ENCODE measurements at regions not wholly inside any gene's neighbourhood (a gene's known extent, or its start where the extent isn't known, plus 50 kb on each side); places are given as distances from the start of the nearest gene placed in this dataset.
A peak's percentile ranks its signal among the peaks of the same experiment; 100 is the strongest.
"Not testable (repeated sequence)": the region's sequence is repeated elsewhere in the genome, so short reads cannot be mapped to it uniquely, and the experiment has no call there.

DNA sequence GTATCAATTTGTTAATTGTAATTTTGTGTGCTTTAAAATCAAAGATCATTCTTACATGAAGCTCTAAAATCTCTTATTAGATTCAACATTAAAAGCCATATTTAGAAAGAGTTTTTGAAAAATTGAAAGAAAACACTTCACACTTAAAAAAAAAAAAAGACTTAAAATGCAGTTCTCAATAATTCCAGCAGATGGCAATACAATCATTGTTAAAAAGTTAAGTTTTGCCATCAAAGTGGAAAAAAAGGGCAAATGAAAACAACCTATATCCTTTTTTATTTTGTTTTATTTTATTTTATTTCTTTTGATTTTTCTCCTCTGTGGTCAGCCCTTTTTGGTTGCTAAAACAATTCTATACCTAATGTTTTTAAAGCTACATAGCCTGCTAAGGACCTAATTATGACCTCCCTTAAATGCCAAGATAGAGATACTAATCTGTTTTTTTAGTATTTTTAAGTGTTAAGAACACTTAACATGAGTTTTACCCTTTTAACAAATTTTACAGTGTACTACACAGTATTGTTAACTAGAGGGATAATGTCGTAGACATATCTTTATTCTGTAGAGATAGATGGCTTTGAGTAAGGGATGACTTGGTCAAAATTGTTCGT lies 154.2 kb upstream of the DAB2 start:
- DNase-seq = no peak

DNA sequence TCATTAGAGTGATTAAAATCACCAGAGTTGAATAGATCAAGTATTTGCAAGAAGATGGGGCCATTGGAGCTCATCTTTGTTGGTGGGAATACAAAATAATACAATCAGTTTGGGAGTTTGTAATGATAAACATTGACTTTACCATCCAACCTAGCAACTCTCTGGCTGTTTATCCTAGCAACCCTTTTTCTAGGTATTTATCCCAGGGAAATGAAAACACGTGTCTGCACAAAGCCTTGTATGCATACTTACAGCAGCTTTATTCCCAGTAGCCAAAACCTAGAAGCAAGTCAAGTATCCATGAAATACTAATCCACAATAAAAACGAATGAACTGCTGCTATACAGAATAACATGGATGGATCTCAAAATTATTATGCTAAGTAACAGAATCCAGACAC lies 152.7 kb upstream of the DAB2 start:
- DNase-seq = no peak

DNA sequence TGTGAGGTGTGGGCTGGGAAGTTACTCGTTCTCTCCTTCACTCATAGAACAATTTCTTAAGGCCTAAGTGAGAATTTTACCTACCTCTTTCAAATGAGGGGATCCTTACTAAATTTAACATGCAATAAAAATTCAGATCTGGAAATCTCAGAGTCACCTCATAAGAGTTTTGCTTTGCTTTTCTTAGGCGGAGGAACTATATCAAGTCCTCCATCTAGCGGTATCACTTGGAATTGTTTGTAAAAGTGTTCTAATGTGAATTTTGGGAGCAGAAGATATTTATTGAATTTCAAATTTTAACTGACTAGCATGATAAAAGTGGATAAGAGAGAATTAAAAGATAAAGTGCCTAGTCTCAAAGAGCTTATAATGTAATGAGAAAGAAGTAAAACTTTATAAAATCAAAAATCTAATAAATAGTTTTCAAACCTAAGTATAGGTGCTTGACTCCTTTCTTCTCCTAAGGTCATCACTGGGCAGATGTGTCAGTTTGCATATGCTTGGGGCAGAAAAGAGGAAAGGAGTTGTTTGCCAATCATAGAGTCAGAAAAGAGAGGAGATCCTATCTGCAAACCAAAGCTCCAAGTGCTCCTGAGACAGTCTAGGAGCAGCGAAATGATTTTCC lies 145.7 kb upstream of the DAB2 start:
- DNase-seq = peak; percentile 24

DNA sequence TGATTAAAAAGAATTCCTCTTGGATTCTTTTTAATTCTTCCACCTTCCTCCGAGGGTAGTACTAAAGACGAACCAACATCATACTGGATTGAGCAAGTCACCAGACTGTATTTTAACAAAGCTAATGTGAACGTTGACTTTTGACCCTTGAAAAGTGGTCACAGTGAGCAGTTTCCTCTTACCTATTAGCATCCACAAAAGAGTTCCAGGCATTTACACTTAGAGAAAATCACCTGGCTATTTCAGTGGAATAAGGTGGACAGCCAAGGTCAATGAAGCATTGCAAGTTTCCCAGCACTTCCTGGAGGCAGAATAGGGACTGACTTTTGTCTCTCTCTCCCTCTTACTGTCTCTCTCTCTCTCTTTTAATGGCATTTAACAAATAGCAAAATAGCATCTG lies 145.1 kb upstream of the DAB2 start:
- DNase-seq = no peak

DNA sequence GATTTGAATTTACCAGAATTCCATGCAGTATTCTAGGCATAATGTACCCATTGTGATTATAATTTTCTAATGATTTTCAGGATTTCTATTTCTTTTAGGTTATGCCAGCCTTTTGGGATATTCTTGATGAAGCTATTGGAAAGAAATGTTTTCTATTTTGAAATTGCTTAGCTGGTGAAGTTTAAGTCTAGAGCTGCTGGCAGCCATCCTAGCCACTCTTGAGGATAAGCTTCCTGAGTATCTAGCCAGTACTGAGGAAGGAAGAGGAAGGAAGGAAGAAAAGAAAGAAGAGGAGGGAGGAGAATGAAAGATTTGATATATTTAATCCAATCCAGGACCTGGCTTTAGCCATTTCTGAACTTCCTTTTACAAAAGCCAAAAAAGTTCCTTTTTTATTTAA lies 142.1 kb upstream of the DAB2 start:
- no peak for DNase-seq

DNA sequence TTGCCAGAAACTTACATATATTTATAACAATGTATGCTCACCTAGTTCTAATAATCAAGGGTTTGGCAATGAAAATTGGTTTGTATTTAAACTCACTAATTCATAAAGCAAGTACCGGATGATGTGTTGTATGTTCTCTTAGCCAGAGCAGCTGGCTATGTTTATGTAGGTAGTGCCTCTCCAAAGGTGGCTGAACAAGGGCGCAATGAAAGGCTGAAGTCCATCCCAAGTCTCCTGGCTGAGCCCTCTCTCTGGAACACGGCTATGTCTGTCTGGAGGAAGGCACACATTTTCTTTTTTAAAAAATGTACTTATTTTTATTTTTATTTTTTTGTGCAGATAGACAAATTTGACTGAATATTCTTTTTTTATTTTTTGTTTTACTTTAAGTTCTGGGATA lies 141.2 kb upstream of the DAB2 start:
- DNase-seq = no peak

DNA sequence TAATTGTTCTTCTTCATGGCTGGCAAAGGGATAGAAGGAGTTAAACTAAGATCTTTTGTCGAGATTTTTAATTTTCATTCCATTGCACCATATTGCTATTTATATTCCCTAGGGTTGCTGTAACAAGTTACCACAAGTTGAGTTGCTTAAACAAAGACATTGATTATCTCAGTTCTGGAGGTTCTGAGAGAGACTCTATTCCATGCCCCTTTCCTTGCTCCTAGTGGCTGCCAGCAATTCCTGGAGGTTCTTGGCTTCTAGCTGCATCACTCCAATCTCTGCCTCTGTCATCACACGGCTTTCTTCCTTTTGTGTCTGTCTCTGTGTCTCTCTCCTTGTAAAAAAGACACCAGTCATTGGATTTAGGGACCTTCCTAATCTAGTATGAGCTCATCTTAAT lies 136.6 kb upstream of the DAB2 start:
- DNase-seq = no peak

DNA sequence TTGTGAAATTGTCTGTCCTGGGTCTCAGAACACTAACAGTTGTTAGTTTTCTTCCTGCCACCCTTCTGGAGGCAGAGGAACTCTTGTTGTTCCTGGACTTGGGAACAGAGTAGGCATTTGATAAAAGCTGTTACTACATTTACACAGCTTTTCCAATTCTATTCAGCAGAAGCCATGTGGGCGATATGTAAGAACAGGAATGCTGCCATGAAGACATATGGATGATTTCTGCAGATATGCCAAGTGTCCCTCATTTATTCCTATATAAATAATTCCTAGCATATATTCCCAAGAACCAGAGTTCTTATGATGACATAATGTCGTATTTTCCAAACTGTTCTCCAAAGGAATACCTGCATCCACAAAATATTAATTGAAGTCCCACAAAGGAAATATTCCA lies 135.9 kb upstream of the DAB2 start:
- DNase-seq = no peak

DNA sequence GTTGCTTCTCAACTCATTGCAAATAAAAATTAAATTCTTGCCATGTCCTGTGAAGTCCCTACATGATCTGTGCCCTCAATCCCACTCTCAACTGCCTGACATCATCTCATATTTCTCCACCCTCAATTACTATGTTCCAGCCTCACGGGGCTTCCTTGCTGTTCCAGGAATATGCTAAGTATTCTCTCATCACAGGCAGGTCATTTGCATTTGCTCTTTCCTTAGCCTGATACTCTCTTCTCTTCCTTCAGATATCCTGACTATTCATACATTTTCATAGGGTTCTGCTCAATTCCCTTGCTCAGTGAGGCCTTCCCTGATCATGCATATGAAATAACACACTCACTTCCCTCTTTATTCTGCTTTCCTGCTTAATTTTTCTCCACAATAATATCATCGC lies 135.1 kb upstream of the DAB2 start:
- no peak for DNase-seq

DNA sequence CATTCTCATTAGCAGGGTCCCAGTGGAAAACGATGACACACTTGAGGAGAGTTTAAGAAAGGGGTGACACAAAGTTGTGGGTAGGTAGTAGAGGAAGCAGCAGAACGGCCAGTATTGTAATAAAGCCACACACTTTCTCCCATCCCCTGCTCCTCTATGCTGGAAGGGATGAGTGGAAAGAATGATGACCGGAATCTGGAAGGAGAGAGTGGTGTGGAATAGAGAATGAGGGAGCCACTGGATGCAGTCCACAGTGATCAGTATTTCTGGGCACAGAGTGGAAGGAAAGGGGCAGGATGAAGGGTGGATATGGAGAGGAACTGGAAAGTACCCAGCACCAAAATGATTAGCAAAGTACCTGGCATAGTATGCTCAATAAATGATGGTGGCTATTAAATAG lies 133.8 kb upstream of the DAB2 start:
- no peak for DNase-seq

DNA sequence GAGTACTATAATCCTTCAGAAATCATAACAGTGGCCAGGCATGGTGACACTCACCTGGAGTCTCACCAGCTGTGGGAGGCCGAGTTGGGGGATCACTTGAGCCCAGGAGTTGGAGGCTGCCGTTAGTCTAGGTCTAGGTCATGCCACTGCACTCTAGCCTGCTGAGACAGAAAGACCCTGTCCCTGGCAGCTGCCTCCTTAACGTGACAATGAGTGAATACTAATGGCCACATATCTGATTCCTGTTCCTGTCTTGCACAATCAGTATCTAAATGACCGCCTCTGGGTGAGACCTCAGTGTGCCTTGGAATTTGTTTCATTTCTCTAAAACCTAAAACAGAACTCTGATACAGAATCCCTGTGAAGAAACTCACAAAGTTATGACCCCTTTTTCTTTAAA lies 131.0 kb upstream of the DAB2 start:
- DNase-seq = no peak

DNA sequence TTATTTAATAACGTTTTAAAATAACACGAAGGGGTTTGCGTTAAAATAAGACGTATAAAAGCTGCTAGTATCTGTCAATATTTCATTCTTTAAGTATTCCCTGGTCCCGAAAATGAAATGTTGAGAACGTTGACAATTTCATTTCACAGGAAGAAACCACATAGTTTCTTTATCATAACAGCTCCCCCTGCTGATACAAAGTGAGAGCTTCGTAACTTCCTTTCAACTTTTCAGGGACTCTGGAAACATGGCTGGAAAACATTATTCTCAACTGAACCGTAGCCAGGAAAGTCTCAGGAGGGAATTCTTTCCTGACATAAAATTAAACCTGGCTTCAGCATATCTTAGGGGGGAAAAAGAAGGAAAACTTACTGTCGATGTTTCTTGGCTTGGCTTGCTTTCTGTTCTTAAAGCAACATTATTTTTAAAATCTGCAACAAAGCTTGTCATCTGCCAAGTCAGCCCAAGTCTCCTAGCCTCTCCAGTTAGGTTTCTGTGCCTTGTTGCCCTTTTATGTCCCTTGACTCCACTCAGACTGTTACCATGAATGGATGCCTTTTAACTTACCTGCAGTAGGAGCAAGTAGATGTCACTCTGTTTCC lies 122.9 kb upstream of the DAB2 start:
- peak; percentile 51 for DNase-seq

DNA sequence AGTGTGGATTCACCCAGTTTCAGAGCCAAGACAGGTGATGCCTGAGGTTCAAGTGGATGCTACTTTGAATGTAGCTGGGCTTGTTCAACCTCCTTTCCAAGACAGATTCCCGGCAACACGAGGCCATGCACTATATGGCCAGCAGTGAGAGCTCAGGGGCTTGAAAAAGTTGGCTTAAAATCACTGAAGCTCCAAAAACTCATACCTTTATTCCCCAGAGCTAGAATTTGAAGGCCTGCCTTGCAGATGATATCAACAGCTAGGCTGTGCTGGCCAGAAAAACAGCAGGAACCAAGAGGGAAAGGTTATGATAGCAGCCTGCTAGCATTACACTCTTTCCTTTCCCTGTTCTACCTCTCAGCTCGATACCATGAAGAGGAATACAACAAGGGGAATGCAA lies 120.2 kb upstream of the DAB2 start:
- no peak for DNase-seq

DNA sequence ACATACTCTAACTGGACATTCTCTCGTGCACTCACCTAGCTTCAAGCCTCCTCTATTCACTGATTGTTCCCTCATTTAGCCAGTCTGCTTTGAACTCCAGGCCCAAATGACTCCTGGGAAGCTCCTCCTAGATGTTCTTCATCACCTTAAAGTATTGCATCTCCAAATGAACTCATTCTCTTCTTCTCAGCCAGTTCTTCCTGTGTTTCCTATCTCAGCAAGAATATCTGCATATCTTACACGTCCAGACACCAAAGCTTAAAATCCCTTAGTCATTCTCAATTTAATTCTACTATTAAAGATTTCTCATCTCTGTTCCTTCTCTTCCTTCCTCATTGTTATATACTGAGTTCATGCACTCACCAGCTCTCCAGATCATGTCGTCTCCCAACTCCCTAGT lies 118.6 kb upstream of the DAB2 start:
- DNase-seq = no peak

DNA sequence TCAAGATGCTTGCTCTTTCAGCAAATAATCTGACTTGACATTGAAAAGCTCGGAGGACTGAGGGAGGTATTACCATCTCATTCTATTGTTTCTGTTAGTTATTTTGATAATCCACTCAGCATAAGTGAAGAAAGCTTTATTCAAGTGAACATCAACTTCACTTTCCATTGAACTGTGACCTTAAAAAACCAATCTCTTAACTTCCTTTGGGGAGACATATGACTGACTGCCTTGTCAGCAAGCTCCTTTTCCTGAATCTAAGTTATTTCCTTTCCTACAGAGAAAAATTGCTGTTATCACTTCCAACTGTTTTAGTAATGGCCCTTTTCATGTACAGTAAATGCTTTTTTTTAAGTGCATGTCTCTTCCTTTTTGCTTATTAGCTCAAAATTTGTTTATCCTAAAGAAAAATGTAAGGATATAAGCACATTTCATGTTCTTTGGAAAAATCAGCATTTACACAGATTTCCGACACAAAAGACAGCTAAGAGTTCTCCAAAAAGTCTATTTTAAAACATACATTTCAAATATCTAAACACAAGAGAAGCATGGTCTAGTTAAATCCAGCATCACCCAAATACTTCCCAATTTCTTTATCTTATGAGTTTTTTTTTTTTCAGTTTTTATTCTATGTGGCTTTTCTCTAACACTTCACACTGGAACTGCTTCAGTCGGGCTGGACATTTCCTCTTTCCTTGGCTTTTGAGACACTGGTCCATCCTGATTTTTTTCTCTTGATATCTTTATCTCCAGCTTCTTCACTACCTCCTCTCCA lies 117.9 kb upstream of the DAB2 start:
- no peak for DNase-seq

DNA sequence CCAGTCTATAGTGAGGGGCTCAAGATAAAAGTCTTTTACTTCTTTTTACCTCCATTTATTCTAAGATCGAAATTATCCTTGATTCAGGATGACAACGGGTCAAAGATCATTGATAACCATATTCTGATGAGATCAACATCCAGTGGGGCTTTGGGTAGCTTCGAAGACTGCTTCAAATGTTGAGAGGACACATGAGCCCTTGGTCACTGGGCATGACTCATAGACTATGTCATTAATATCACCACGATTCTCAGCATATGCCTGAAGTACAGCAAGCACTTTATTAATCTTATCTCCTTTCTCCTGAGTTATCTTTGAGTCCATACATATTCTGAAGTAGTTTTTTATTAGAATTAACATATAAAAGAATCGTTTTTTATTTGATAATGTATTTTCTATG lies 117.1 kb upstream of the DAB2 start:
- no peak for DNase-seq

DNA sequence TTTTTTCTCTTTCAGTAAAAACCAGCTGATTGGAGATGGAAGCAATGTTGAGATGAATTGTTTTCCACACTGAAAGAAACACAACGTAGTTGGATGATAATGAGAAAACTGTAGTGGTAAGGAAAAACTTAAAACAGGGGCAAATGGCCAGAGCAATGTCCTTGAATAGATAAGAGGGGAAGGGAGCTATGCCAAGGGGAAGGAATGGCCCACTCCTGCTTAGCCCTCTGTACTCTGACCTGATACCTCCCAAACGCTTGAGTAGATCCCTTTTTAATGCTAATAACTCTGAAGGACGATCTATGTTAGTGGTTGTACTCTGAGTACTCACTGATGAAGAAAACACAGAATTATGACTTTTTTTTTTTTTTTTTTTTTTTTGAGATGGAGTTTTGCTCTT lies 114.7 kb upstream of the DAB2 start:
- DNase-seq = no peak

DNA sequence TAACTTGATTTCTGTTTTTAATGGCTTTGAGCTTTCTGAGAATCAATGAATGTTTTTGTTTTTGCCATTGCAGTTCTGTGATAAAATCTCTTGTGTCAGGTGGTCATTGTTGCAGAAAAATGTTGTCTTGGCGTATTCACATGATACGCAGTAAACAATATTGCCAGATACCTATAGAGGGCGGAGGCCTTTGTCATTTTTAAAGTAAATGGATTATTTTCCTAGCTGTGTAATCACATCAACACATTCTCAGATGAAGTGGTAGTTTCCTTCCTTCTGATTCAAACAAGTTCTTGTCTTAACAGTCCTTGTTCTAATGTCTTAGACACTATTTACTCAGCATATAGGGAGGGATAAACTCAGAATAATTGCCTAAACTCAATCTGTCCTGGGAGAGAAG lies 109.9 kb upstream of the DAB2 start:
- no peak for DNase-seq

DNA sequence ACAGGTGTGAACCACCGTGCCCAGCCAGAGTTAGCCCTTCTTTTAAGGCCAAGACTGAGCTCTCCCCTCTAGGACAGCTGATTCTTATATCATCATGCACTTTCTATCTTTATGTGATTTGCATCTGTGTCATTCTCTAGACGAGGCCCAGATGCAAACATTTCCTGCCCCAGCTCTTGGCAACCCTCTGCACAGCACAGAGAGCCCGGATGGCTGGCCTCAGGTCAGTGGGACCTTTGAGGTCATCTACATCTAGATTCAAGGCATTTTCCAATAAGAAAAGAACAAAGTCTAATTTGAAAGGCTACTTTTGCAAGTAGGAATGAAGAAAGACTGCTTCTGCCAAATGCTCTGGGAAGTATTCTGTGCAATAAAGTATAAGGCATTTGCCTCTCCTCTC lies 109.0 kb upstream of the DAB2 start:
- DNase-seq = no peak

DNA sequence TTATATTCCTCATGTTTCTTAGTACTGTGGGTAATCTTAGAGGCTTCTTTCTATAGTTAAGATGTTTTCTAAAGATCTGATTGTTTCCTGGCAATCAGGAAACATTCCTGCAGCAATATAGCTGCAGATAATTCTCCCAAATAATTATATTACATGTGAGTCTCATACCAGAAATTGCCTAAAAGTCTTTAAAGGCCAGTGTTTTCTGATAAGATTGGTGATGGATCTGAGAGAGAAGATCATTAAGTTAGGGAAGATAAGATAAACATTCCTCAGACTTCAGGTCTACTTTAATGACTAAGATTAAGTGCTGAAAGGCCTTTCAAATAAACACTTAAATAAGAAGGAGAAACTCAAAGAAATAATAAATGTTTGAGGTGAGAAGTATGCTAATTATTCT lies 107.7 kb upstream of the DAB2 start:
- no peak for DNase-seq

DNA sequence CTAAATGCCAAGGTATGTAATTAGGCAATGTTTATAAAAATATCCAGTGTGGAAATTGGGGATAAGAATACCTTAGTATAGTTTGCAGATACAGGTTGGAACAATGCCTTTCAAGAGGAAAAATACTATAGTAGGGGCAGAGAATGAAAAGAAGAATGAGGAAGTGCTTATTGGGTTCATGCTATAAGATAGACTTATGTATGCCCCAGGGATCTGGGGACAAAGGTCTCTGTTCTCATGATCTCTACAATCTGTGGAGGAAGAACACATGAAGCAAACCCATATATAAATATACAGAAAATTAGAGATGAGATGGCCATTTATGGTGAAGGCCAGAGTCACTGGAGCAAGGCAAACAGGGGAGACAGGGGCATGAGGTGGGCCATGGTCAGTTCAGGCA lies 106.5 kb upstream of the DAB2 start:
- DNase-seq = no peak

DNA sequence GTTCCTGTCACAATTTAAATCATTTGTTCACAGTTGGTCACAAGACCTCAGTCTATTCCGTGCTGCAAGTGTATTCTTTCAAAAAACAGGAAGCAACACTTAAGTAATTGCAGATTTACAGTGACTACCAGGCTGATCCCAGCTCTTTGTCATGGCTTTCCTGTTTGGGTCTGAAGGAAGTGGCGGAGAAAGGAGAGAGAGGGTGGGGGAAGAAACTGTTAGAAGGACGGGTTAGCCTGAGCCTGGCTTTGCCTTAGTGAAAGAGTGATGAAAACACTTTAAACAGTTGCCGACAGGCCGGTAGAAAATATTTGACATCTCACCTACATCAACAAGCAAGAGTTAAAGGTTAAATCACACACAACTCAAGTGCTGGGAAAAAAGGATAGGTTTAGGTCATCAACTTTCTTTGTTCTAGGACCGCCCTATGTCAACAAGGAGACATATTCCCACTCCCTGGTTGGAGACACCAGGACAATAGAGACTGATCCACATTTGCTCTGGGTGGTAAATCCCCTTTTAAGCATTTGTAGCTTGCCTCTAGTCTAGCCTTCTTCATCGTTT lies 102.2 kb upstream of the DAB2 start:
- no peak for DNase-seq

DNA sequence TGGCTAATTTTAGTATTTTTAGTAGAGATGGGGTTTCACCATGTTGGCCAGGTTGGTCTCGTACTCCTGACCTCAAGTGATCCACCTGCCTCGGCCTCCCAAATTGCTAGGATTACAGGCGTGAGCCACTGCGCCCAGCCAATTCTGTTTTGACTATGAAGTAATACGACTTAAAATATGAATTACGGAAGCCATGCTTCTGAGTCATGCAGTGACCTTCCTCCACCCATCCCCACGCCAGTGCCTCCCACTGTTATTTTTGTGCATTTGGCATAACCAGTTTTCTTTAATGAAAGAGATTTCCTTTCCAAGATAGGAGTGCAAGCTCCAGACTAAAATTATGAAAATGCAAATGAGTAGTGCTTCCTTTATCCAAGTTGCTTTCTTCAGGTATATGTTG lies 101.0 kb upstream of the DAB2 start:
- not testable (repeated sequence) for DNase-seq

DNA sequence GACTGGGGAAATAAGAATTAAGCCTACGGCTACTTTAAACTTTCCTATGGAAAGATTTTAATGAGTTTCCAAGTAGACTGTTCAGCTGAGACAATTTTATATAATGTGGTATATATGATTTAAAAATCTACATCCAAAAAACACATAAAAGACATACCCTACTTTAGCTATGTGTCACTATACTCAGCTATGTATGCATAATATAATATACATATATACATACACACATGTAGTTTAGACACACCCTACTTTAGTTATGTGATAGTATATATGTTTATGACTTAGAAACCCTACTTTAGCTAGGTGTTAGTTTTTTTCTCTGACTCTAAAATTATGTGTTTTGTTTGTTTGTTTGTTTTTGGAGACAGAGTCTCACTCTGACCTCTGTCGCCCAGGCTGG lies 100.5 kb upstream of the DAB2 start:
- DNase-seq = no peak
